Pancreas (tissue), 10 donors: ENCODE measurements at regions not wholly inside any gene's neighbourhood (a gene's known extent, or its start where the extent isn't known, plus 50 kb on each side); places are given as distances from the start of the nearest gene placed in this dataset.
A peak's percentile ranks its signal among the peaks of the same experiment; 100 is the strongest.

Experiments
- ATAC-seq, 4 donors: fragments of 200-7000 bp; cut with Tn5 transposase; one replicate each; pipeline versions ENCODE4 v1.8.0 to v1.9.1; 2020; ENCODE audit warnings: mild to moderate bottlenecking in 4 of 4, moderate library complexity in 4 of 4
- DNase-seq, 6 donors: peaks; one replicate each; pipeline ENCODE4 v3.0.0-alpha.2; 2020
- FAIRE-seq: peaks from 2 replicates; lab custom pipeline; 2012; peaks lifted over from hg19 to GRCh38; lab: Jason Lieb, UNC
- H3K27ac ChIP-seq, 4 donors: fragments of 200-600 bp; sonication (generic); 1 replicate in 3 of 4; 2 replicates in 1 of 4; pipeline versions ENCODE4 v1.5.0 to v1.8.0; 2020
- H3K27me3 ChIP-seq, 4 donors: fragments of 200-600 bp; one replicate each; pipeline ENCODE4 v1.8.0; 2021
- H3K36me3 ChIP-seq, 3 donors: fragments of 200-600 bp; sonication (generic) in 1 of 3; one replicate each; pipeline versions ENCODE4 v1.5.0 to v1.8.0; 2020 to 2021
- H3K4me1 ChIP-seq, 3 donors: fragments of 200-600 bp; one replicate each; pipeline ENCODE4 v1.8.0; 2021
- H3K4me3 ChIP-seq, 4 donors: fragments of 200-600 bp; sonication (generic) in 2 of 4; one replicate each; pipeline versions ENCODE4 v1.5.0 to v1.8.0; 2020 to 2021
- H3K9me3 ChIP-seq, 4 donors: fragments of 200-600 bp; one replicate each; pipeline ENCODE4 v1.8.0; 2021
- WGBS, 2 donors: extraction: QIAGEN DNeasy Blood & Tissue Kit; methylation state at CpG; one replicate each; pipeline ENCODE4 v1.1.7; 2013; 5-methylcytosine and 5-hydroxymethylcytosine counted together
- intact Hi-C, 3 donors: fragments of 100-400 bp; cut with DNase I; formaldehyde crosslinking; loops; one replicate each; pipeline versions ENCODE4 v1.11.1 to v1.14.2; 2022
- TF ChIP-seq, protein P1 (sequence below), 4 donors: fragments of 200-600 bp; sonication (generic) in 3 of 4; IDR thresholded peaks; one replicate each; pipeline versions ENCODE4 v1.5.0 to v1.8.0; 2021; ENCODE audit warnings: antibody characterized with exemption in 4 of 4
- donor health status: healthy with polysubstance abuse.
- donor health status: DM: no; HTN: no; CAD: no; lungs with moderate emphysema.
- donor health status: DM: no; HTN: no; CAD: no.
- donor health status: control.
- donor health status: control.
- donor health status: Bipolar disorder and iron deficiency.
- donor health status: DM: yes; HTN: yes; CAD: no.
- donor health status: DM: no; HTN: no; CAD: no.
- donor health status: DM: no; HTN: no; CAD: no.
- donor health status: DM: yes; HTN: yes; CAD: no.

DNA sequence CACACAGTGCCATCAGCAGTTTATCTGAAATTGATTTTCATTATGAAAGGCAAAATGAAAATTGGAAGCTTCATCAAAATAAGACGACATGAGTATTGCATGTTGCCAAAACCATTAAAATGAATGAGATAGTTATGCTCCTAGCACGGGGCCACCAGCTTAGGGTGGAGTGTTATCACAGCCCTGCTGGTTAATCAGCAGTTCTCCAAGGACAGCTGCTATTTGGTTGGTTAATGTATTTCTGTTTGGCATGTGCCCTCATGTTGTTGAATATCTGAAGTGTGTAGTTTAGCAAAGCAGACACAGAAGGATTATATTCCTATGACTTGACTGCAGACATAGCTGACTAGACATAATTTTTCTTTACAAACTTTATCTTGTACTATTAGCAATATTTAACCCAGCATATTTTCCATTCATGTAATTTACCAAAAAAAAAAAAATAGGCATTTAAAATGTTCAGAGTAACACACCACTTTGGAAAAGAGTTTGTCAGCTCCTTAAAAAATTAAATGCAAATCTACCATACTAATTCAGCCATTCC is 98.6 kb upstream of the PIK3R1 start:
- FAIRE-seq (no peak), ATAC-seq (peak; percentile 72 to 95 (median 78)), DNase-seq (peak in 2 of 6 donors; percentile 11 to 21)
- Histone ChIP-seq H3K36me3 (no peaks in the 10 kb centered on the region), H3K27me3 (no peaks in the 10 kb centered on the region), H3K27ac (no peak overlapping the region), H3K4me1 (peaks cover 0 to 11% (median 8%) of the 10 kb centered on the region in 3 donors), H3K9me3 (no peaks in the 10 kb centered on the region), H3K4me3 (no peak overlapping the region)
- TF ChIP-seq, protein P1, sequence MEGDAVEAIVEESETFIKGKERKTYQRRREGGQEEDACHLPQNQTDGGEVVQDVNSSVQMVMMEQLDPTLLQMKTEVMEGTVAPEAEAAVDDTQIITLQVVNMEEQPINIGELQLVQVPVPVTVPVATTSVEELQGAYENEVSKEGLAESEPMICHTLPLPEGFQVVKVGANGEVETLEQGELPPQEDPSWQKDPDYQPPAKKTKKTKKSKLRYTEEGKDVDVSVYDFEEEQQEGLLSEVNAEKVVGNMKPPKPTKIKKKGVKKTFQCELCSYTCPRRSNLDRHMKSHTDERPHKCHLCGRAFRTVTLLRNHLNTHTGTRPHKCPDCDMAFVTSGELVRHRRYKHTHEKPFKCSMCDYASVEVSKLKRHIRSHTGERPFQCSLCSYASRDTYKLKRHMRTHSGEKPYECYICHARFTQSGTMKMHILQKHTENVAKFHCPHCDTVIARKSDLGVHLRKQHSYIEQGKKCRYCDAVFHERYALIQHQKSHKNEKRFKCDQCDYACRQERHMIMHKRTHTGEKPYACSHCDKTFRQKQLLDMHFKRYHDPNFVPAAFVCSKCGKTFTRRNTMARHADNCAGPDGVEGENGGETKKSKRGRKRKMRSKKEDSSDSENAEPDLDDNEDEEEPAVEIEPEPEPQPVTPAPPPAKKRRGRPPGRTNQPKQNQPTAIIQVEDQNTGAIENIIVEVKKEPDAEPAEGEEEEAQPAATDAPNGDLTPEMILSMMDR (IDR thresholded peaks at IDR 0.05), result no peak
- WGBS, 2 donors, result 3 to 14% methylated on average over 2 of the region's 2 CpGs
- intact Hi-C loops, result no loop called here

DNA sequence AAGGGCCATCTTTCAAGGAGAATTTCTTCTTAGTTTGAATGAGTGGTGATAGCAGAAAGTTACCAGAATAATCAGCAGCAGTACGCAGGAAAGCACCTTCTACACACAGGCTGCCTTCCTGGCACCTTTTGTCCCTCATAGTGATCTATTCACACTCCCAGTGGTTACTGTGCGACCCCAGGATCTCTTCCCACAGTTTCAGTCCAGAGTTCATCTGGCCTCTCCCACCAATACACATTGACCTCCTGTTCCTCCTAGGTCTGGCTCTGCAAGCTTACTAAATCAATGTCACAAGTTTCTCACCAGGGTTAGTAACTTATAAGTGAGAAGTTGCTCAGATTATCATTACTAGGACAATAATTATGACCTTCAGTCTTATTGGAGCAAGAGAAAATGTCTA is 99.1 kb upstream of the PIK3R1 start:
- no peaks in the 10 kb centered on the region for H3K9me3 ChIP-seq
- DNase-seq, result no peak
- WGBS, 2 donors, result 10 to 42% methylated on average over 2 of the region's 2 CpGs
- no peak overlapping the region for H3K27ac ChIP-seq
- intact Hi-C loops, result no loop called here
- ATAC-seq, result peak in 1 of 4 donors; percentile 22
- FAIRE-seq, result no peak
- H3K4me1 ChIP-seq, result peaks cover 0 to 11% (median 8%) of the 10 kb centered on the region in 3 donors
- no peaks in the 10 kb centered on the region for H3K27me3 ChIP-seq
- TF ChIP-seq, protein P1 (IDR thresholded peaks at IDR 0.05), result no peak
- H3K36me3 ChIP-seq, result no peaks in the 10 kb centered on the region
- H3K4me3 ChIP-seq, result no peak overlapping the region

DNA sequence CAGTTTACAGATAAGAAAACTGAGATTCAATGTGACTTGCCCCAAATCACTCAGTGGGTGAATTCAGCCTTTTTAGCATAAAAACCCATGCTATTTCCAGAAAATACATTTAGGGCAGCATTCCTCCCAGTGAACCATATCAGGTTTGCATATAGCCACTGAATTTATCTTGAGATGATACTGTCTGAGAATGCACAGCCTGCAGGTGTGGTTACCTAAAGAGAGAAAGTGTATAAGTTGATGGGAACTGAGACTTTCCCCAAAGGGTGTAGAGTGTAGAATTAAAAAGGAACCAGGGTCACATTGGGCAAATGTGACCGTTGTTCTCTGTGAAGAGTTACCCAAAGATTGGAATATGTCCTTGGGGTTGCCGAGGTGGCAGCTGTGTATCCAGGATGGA is 100.0 kb upstream of the PIK3R1 start:
- DNase-seq, result no peak
- intact Hi-C loops, result no loop called here
- Histone ChIP-seq H3K9me3 (no peaks in the 10 kb centered on the region), H3K36me3 (no peaks in the 10 kb centered on the region), H3K4me1 (peaks cover 0 to 11% (median 8%) of the 10 kb centered on the region in 3 donors), H3K27ac (no peak overlapping the region), H3K27me3 (no peaks in the 10 kb centered on the region), H3K4me3 (no peak overlapping the region)
- FAIRE-seq, result no peak
- TF ChIP-seq, protein P1 (IDR thresholded peaks at IDR 0.05), result no peak
- ATAC-seq, result no peak
- 90 to 95% methylated on average over 2 of the region's 2 CpGs for WGBS, 2 donors

DNA sequence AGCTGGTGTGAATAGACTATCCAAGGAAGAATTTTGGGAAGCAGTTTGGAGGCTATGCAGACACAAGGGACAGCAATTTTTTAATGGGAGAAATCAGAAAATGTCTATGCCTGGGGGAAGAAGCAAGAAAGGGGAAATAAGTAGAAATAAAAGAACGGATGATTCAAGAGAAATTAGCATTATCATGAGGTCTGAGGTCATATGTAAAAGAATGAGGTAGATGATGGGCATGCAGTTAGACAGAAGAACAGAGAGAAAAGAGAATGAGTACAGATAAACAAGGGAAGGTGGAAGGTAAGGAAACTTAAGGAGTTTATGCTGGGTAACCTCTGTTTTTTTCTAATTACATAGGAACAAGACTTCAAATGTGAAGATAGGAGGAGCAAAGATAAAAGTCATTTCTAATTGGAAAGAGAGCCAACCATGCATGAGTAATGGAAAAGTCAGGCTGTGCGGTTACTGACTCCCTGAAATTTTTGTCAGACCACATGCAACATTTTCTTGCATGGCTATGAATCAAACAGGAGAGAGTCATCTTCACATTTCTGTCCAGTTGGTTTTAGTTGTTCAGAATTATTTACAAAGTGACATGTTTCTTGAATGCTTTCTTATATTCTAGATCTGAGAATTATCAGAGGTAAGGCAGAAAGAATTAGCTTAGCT is 101.0 kb upstream of the PIK3R1 start:
- FAIRE-seq (no peak), ATAC-seq (peak in 1 of 4 donors; percentile 24), DNase-seq (no peak)
- Histone ChIP-seq H3K9me3 (no peaks in the 10 kb centered on the region), H3K27me3 (no peaks in the 10 kb centered on the region), H3K36me3 (no peaks in the 10 kb centered on the region), H3K4me3 (no peak overlapping the region), H3K27ac (no peak overlapping the region), H3K4me1 (peaks cover 0 to 11% (median 10%) of the 10 kb centered on the region in 3 donors)
- intact Hi-C loops, result no loop called here
- TF ChIP-seq, protein P1 (IDR thresholded peaks at IDR 0.05), result no peak
- WGBS, 2 donors, result 82 to 91% methylated on average over 2 of the region's 2 CpGs

DNA sequence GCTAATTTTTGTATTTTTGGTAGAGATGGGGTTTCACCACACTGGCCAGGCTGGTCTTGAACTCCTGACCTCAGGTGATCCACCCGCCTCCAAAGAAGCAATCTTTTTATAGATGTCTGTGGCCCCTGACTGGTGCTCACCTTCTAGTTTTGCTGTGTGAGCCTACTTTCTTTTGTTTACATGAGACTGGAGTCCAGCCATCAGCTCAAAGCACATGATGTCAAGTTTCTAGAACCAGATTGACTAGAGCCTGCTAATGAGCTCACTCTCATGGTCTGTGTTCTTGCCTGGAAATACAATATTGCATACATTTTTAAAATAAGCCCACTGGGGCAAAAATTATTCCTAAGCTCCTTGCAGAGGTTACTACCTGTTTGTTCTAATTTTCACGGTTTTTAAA is 102.9 kb upstream of the PIK3R1 start:
- TF ChIP-seq, protein P1 (IDR thresholded peaks at IDR 0.05), result no peak
- FAIRE-seq (no peak), DNase-seq (no peak), ATAC-seq (no peak)
- WGBS, 2 donors, result 81 to 87% methylated on average over 2 of the region's 2 CpGs
- no peak overlapping the region for H3K4me3 ChIP-seq
- H3K27me3 ChIP-seq, result no peaks in the 10 kb centered on the region
- H3K36me3 ChIP-seq, result no peaks in the 10 kb centered on the region
- peaks cover 5 to 19% (median 18%) of the 10 kb centered on the region in 3 donors for H3K4me1 ChIP-seq
- H3K27ac ChIP-seq, result no peak overlapping the region
- H3K9me3 ChIP-seq, result no peaks in the 10 kb centered on the region
- intact Hi-C loops, result no loop called here
